ENCODE measurements at regions not wholly inside any gene's neighbourhood (a gene's known extent, or its start where the extent isn't known, plus 50 kb on each side); places are given as distances from the start of the nearest gene placed in this dataset.

- Histone ChIP-seq H3K9me3 (ENCODE audit: insufficient read depth, low read depth, low read length) (no peaks in the 10 kb centered on the region), H3K79me2 (ENCODE audit: insufficient read depth, low read length) (no peaks in the 10 kb centered on the region), H2AFZ (ENCODE audit: low read length) (no peak overlapping the region), H3K4me1 (ENCODE audit: insufficient read depth, low read length, poor library complexity, severe bottlenecking) (peaks cover 7% of the 10 kb centered on the region), H3K4me2 (ENCODE audit: low read depth, low read length, poor library complexity, severe bottlenecking) (no peak overlapping the region), H4K20me1 (ENCODE audit: insufficient read depth, low read length, poor library complexity, severe bottlenecking) (no peaks in the 10 kb centered on the region), H3K4me3 (ENCODE audit: low read length, poor library complexity, severe bottlenecking) (no peak overlapping the region), H3K27me3 (ENCODE audit: insufficient read depth, low read length, poor library complexity, severe bottlenecking) (no peaks in the 10 kb centered on the region), H3K9ac (ENCODE audit: low read depth, low read length, poor library complexity, severe bottlenecking) (no peak overlapping the region), H3K36me3 (ENCODE audit: insufficient read depth, low read length) (no peaks in the 10 kb centered on the region), H3F3A (ENCODE audit: low read depth) (no peaks in the 10 kb centered on the region), H3K9me2 (replicated peaks; ENCODE audit: low read depth, low read length) (no peaks in the 10 kb centered on the region)
- TF ChIP-seq, protein P1, sequence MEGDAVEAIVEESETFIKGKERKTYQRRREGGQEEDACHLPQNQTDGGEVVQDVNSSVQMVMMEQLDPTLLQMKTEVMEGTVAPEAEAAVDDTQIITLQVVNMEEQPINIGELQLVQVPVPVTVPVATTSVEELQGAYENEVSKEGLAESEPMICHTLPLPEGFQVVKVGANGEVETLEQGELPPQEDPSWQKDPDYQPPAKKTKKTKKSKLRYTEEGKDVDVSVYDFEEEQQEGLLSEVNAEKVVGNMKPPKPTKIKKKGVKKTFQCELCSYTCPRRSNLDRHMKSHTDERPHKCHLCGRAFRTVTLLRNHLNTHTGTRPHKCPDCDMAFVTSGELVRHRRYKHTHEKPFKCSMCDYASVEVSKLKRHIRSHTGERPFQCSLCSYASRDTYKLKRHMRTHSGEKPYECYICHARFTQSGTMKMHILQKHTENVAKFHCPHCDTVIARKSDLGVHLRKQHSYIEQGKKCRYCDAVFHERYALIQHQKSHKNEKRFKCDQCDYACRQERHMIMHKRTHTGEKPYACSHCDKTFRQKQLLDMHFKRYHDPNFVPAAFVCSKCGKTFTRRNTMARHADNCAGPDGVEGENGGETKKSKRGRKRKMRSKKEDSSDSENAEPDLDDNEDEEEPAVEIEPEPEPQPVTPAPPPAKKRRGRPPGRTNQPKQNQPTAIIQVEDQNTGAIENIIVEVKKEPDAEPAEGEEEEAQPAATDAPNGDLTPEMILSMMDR (conservative IDR thresholded peaks at IDR 0.05; ENCODE audit: low read length) = no peak
- TF ChIP-seq EZH2phosphoT487 (IDR thresholded peaks at IDR 0.05; ENCODE audit: borderline replicate concordance) = no peak
Observed at GRCh38 chr16:80273635-80274538, 266.9 kb upstream of the DYNLRB2 start.

DNA sequence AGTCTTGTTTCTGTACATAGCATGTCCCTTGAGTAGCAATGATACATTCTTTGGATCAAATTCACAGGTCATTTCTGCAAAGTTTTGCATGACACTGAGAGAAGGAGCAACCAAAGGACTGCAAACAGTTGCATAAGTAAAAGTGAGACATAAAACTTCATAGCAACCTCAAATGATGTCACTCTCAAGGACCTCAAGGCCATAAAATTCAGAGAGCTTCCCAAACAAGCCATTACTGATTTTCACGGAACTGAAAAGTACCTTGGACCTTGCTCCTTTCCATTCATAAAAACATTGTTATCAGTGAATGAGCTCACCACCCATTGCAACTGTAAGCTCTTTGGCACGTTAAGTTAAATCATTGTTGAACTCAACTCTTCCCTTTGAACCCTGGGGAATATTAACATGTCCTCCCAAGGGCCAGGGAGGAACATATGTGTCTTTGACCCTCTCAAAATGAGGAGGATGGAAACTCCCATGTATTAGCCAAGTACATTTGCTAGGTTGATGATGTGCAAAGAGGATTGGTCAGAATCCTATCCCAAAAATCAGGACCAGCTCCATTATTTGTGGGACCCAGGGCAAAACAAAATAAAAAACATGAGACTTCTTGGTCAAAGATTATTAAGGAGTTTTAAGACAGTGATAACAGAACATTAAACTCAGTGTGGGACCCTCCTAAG is 275.0 kb upstream of the DYNLRB2 start:
- H3K4me2 ChIP-seq (ENCODE audit: low read depth, low read length, poor library complexity, severe bottlenecking) = no peak overlapping the region
- no peaks in the 10 kb centered on the region for H3K9me3 ChIP-seq (ENCODE audit: insufficient read depth, low read depth, low read length)
- no peaks in the 10 kb centered on the region for H4K20me1 ChIP-seq (ENCODE audit: insufficient read depth, low read length, poor library complexity, severe bottlenecking)

DNA sequence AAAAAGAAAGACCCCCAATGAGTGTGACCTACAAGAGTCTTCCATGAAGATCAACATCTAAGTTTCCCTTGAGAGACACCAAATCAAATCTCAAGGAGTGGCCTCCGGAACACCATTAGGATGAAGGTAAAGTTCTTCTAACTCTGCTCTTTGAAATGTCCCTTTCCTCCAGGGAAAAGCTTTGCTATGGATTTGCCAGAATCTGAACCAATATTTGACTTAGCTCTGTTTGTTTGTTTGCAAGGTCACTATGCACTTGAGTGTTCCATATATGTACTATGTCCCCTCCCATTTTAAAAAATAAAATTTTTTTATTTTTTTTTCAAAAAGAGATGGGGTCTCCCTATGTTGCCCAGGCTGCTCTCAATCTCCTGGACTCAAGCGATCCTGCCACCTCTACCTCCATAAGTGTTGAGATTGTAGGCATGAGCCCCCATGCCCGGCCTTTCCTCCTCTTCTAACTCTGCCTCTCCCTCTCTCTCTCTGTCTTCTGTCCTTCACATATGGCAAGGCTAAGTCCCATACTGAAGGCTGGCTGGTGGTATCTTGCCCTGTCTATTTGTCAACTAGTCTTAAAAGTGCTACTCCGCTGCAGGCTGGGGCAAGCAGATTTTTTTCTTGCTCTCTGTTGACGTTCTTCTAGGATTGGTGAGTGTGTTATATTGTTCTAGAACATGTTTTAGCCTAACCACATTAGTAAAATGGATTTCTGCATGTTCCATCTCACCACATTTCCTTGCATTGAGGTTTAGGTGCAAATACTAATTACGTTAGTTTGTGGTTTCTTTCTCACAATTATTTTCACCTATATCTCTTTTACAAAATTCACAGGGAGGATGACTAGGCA is 276.7 kb upstream of the DYNLRB2 start:
- H2AFZ ChIP-seq (ENCODE audit: low read length) = no peak overlapping the region

More for the DNA sequence above, 275.0 kb upstream of the DYNLRB2 start:
- H3K27me3 ChIP-seq (ENCODE audit: insufficient read depth, low read length, poor library complexity, severe bottlenecking) = no peaks in the 10 kb centered on the region
- TF ChIP-seq, protein P1 (conservative IDR thresholded peaks at IDR 0.05; ENCODE audit: low read length) = no peak
- no peak for TF ChIP-seq EZH2phosphoT487 (IDR thresholded peaks at IDR 0.05; ENCODE audit: borderline replicate concordance)
- no peaks in the 10 kb centered on the region for H3K4me1 ChIP-seq (ENCODE audit: insufficient read depth, low read length, poor library complexity, severe bottlenecking)
- H3K36me3 ChIP-seq (ENCODE audit: insufficient read depth, low read length) = no peaks in the 10 kb centered on the region
- H2AFZ ChIP-seq (ENCODE audit: low read length) = no peak overlapping the region
- H3K9ac ChIP-seq (ENCODE audit: low read depth, low read length, poor library complexity, severe bottlenecking) = no peak overlapping the region
- no peaks in the 10 kb centered on the region for H3K79me2 ChIP-seq (ENCODE audit: insufficient read depth, low read length)
- H3F3A ChIP-seq (ENCODE audit: low read depth) = no peaks in the 10 kb centered on the region
- H3K4me3 ChIP-seq (ENCODE audit: low read length, poor library complexity, severe bottlenecking) = no peak overlapping the region
- H3K9me2 ChIP-seq (replicated peaks; ENCODE audit: low read depth, low read length) = no peaks in the 10 kb centered on the region

More for the DNA sequence above, 276.7 kb upstream of the DYNLRB2 start:
- Histone ChIP-seq H3K9me3 (ENCODE audit: insufficient read depth, low read depth, low read length) (no peaks in the 10 kb centered on the region), H3K9ac (ENCODE audit: low read depth, low read length, poor library complexity, severe bottlenecking) (no peak overlapping the region), H3K4me3 (ENCODE audit: low read length, poor library complexity, severe bottlenecking) (no peak overlapping the region), H3K4me1 (ENCODE audit: insufficient read depth, low read length, poor library complexity, severe bottlenecking) (no peaks in the 10 kb centered on the region), H3K79me2 (ENCODE audit: insufficient read depth, low read length) (no peaks in the 10 kb centered on the region), H3K36me3 (ENCODE audit: insufficient read depth, low read length) (no peaks in the 10 kb centered on the region), H3K27me3 (ENCODE audit: insufficient read depth, low read length, poor library complexity, severe bottlenecking) (no peaks in the 10 kb centered on the region), H3F3A (ENCODE audit: low read depth) (no peaks in the 10 kb centered on the region), H4K20me1 (ENCODE audit: insufficient read depth, low read length, poor library complexity, severe bottlenecking) (no peaks in the 10 kb centered on the region), H3K9me2 (replicated peaks; ENCODE audit: low read depth, low read length) (no peaks in the 10 kb centered on the region), H3K4me2 (ENCODE audit: low read depth, low read length, poor library complexity, severe bottlenecking) (no peak overlapping the region)
- no peak for TF ChIP-seq EZH2phosphoT487 (IDR thresholded peaks at IDR 0.05; ENCODE audit: borderline replicate concordance)
- TF ChIP-seq, protein P1 (conservative IDR thresholded peaks at IDR 0.05; ENCODE audit: low read length) = no peak
